OCI-LY7 (cell line): ENCODE measurements at regions not wholly inside any gene's neighbourhood (a gene's known extent, or its start where the extent isn't known, plus 50 kb on each side); places are given as distances from the start of the nearest gene placed in this dataset.

ENCODE experiments used
- BruUV-seq: library from RNA; stranded (reverse); fragments of 400-500 nt; replicated peaks from 2 replicates; lab custom pipeline; 2021; lab: Mats Ljungman, UMichigan
- CTCF ChIA-PET: fragments of 300-600 bp; sonication (Branson Sonifier 250); formaldehyde crosslinking; loops from one replicate; lab custom pipeline; 2022; ENCODE audit warnings: antibody characterized with exemption; ENCODE audit not compliant: unreplicated experiment; lab: Charles Lee
- POLR2A ChIA-PET: fragments of 300-600 bp; sonication (Branson Sonifier 250); formaldehyde crosslinking; loops from one replicate; lab custom pipeline; 2022; ENCODE audit warnings: antibody characterized with exemption; lab: Charles Lee
- DNase-seq: peaks from one replicate; pipeline ENCODE4 v3.0.0-alpha.2; 2015; ENCODE audit warnings: low spot score
- H2AFZ ChIP-seq: fragments of 200-600 bp; sonication (generic), shearing (Covaris generic); 2 replicates; pipeline ENCODE4 v1.6.1; 2014; ENCODE audit warnings: mild to moderate bottlenecking, antibody characterized with exemption, low read length, moderate library complexity
- H3K27ac ChIP-seq: fragments of 200-600 bp; sonication (generic); 2 replicates; pipeline ENCODE4 v1.5.1; 2014; ENCODE audit warnings: mixed run types, low read depth, mild to moderate bottlenecking, moderate library complexity, low read length, inconsistent platforms; ENCODE audit not compliant: poor library complexity, severe bottlenecking
- H3K36me3 ChIP-seq: fragments of 200-600 bp; sonication (generic); 2 replicates; pipeline ENCODE4 v1.6.1; 2014; ENCODE audit warnings: mild to moderate bottlenecking, antibody characterized with exemption, low read length, moderate library complexity, mixed read lengths; ENCODE audit not compliant: insufficient read depth
- H3K4me1 ChIP-seq: fragments of 200-600 bp; sonication (generic); 2 replicates; pipeline ENCODE4 v1.5.1; 2014; ENCODE audit warnings: mild to moderate bottlenecking, low read length; ENCODE audit not compliant: insufficient read depth, poor library complexity, severe bottlenecking
- H3K4me2 ChIP-seq: fragments of 200-600 bp; sonication (generic); 2 replicates; pipeline ENCODE4 v1.6.1; 2014; ENCODE audit warnings: mild to moderate bottlenecking, low read length
- H3K4me3 ChIP-seq: fragments of 200-600 bp; sonication (generic); 2 replicates; pipeline ENCODE4 v1.5.1; 2014; ENCODE audit warnings: mild to moderate bottlenecking, low read depth, low read length; ENCODE audit not compliant: poor library complexity, severe bottlenecking
- H3K79me2 ChIP-seq: fragments of 200-600 bp; sonication (generic); 2 replicates; pipeline ENCODE4 v1.6.1; 2016; ENCODE audit warnings: low read depth, mild to moderate bottlenecking, low read length, moderate library complexity, mixed read lengths; ENCODE audit not compliant: insufficient read depth
- H3K9me2 ChIP-seq: fragments of 200-600 bp; sonication (generic); 2 replicates; pipeline ENCODE4 v1.6.1; 2016; ENCODE audit warnings: mild to moderate bottlenecking, low read length, mixed read lengths; ENCODE audit not compliant: insufficient read depth
- H3K9me3 ChIP-seq: fragments of 200-600 bp; sonication (generic); 2 replicates; pipeline ENCODE4 v1.6.1; 2014; ENCODE audit warnings: mild to moderate bottlenecking, mixed run types, low read length, mixed read lengths
- H4K20me1 ChIP-seq: fragments of 200-600 bp; sonication (generic); 2 replicates; pipeline ENCODE4 v1.6.1; 2014; ENCODE audit warnings: mild to moderate bottlenecking, antibody characterized with exemption, low read length, moderate library complexity, mixed read lengths; ENCODE audit not compliant: insufficient read depth
- EZH2phosphoT487 ChIP-seq: fragments of 200-600 bp; sonication (generic); IDR thresholded peaks from 2 replicates; pipeline ENCODE4 v1.6.1; 2018; ENCODE audit warnings: low read depth, borderline replicate concordance, mild to moderate bottlenecking, mixed run types, antibody characterized with exemption, low read length, moderate library complexity, mixed read lengths
- intact Hi-C: fragments of 100-400 bp; cut with micrococcal nuclease; formaldehyde crosslinking; loops from one replicate; pipeline ENCODE4 v1.10.0; 2022; ENCODE audit not compliant: unreplicated experiment
- TF ChIP-seq, protein P1 (sequence below): fragments of 200-600 bp; sonication (generic); conservative IDR thresholded peaks from 2 replicates; pipeline ENCODE4 v1.5.1; 2014; ENCODE audit warnings: mild to moderate bottlenecking, antibody characterized with exemption, low read length, moderate library complexity, mixed read lengths

DNA sequence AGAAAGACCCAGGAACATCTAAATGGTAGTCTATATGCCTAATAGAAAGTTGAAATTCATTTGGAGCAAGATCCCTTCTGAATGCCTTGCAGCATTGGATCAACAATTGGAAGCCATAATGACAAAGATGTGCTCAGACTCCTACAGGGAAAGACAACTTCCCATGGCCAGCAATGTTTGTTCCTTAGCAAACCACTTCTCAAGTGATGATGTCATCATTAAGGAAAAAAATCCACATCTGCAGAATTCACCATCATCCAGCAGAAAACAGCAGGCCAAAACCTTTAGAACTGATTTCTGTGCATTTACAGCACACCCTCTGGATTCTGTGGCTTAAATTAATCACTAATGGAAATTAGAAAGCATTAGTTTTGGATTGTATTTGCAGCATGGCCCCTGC lies 82.4 kb upstream of the ZIC3 start:
- no peak overlapping the region for H3K4me3 ChIP-seq
- H3K27ac ChIP-seq = no peak overlapping the region
- H3K79me2 ChIP-seq = no peaks in the 10 kb centered on the region
- CTCF ChIA-PET = no interaction called here
- no peaks in the 10 kb centered on the region for H3K4me1 ChIP-seq
- POLR2A ChIA-PET = no interaction called here
- H3K4me2 ChIP-seq = no peak overlapping the region
- BruUV-seq = no TSS peak
- H3K9me2 ChIP-seq = no peaks in the 10 kb centered on the region
- no peak for TF ChIP-seq EZH2phosphoT487
- TF ChIP-seq, protein P1, sequence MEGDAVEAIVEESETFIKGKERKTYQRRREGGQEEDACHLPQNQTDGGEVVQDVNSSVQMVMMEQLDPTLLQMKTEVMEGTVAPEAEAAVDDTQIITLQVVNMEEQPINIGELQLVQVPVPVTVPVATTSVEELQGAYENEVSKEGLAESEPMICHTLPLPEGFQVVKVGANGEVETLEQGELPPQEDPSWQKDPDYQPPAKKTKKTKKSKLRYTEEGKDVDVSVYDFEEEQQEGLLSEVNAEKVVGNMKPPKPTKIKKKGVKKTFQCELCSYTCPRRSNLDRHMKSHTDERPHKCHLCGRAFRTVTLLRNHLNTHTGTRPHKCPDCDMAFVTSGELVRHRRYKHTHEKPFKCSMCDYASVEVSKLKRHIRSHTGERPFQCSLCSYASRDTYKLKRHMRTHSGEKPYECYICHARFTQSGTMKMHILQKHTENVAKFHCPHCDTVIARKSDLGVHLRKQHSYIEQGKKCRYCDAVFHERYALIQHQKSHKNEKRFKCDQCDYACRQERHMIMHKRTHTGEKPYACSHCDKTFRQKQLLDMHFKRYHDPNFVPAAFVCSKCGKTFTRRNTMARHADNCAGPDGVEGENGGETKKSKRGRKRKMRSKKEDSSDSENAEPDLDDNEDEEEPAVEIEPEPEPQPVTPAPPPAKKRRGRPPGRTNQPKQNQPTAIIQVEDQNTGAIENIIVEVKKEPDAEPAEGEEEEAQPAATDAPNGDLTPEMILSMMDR = no peak
- no peaks in the 10 kb centered on the region for H3K36me3 ChIP-seq
- no peak overlapping the region for H2AFZ ChIP-seq
- DNase-seq = no peak
- intact Hi-C loops = no loop called here
- H3K9me3 ChIP-seq = no peaks in the 10 kb centered on the region
- no peaks in the 10 kb centered on the region for H4K20me1 ChIP-seq

- TF ChIP-seq, protein P1 = no peak
- TF ChIP-seq EZH2phosphoT487 = no peak
- H2AFZ ChIP-seq = no peak overlapping the region
- H3K4me1 ChIP-seq = no peaks in the 10 kb centered on the region
- no peaks in the 10 kb centered on the region for H4K20me1 ChIP-seq
- ChIA-PET CTCF (no interaction called here), POLR2A (no interaction called here)
- no peaks in the 10 kb centered on the region for H3K9me3 ChIP-seq
- H3K79me2 ChIP-seq = no peaks in the 10 kb centered on the region
- no peak overlapping the region for H3K27ac ChIP-seq
- no peaks in the 10 kb centered on the region for H3K36me3 ChIP-seq
- no peak for DNase-seq
- H3K4me2 ChIP-seq = no peak overlapping the region
- H3K9me2 ChIP-seq = no peaks in the 10 kb centered on the region
- intact Hi-C loops = no loop called here
- H3K4me3 ChIP-seq = no peak overlapping the region
- no TSS peak for BruUV-seq
These were observed 83.8 kb upstream of the ZIC3 start for GRCh38 chrX:137482136-137482535.

DNA sequence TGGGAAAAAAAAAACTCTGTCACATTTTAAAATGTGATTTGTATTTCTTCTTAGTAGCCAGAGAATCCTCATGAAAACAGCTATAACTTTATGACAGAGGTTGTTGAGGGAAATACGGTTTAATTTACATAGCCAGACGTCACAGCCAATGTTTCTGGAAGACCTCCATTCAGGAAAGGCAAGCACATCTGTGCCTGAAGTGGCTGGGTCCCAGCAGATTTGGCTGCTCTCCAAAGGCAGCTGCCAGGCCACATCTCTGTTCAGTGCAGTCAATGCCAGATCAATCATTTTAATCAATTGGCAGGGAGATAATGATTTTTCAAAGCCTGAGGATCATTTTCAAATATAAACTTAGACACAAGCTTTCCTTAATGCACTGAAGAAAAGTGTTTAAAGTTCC lies 86.5 kb upstream of the ZIC3 start:
- Histone ChIP-seq H3K36me3 (no peaks in the 10 kb centered on the region), H3K4me1 (no peaks in the 10 kb centered on the region), H4K20me1 (no peaks in the 10 kb centered on the region), H3K4me2 (no peak overlapping the region), H3K4me3 (no peak overlapping the region), H3K9me3 (no peaks in the 10 kb centered on the region), H3K27ac (no peak overlapping the region), H3K9me2 (no peaks in the 10 kb centered on the region), H2AFZ (no peak overlapping the region), H3K79me2 (no peaks in the 10 kb centered on the region)
- BruUV-seq = no TSS peak
- POLR2A ChIA-PET = no interaction called here
- CTCF ChIA-PET = no interaction called here
- no peak for DNase-seq
- TF ChIP-seq EZH2phosphoT487 = no peak
- TF ChIP-seq, protein P1 = no peak
- intact Hi-C loops = no loop called here
